HepG2 (cell line): ENCODE measurements at regions not wholly inside any gene's neighbourhood (a gene's known extent, or its start where the extent isn't known, plus 50 kb on each side); places are given as distances from the start of the nearest gene placed in this dataset.

Experiments used
- ATAC-seq: fragments of 200-7000 bp; cut with Tn5 transposase; 3 replicates; pipeline ENCODE4 v1.9.1; 2020; ENCODE audit warnings: mild to moderate bottlenecking, moderate library complexity
- BruUV-seq: library from RNA; stranded (reverse); fragments of 400-500 nt; replicated peaks from 2 replicates; lab custom pipeline; 2021; lab: Mats Ljungman, UMichigan
- CTCF ChIA-PET: fragments of 300-600 bp; formaldehyde crosslinking; extraction: SDS; loops from one replicate; lab custom pipeline; 2021; ENCODE audit warnings: low total read pairs, inconsistent platforms, low intra/inter-chr PET ratio; lab: Yijun Ruan, JAX
- POLR2A ChIA-PET: fragments of 350-600 bp; sonication (Branson Sonifier 250); formaldehyde crosslinking; loops from one replicate; lab custom pipeline; 2020; ENCODE audit warnings: antibody characterized with exemption, inconsistent platforms; lab: Yijun Ruan, JAX
- DNase-seq: peaks from one replicate; pipeline ENCODE4 v3.0.0-alpha.2; 2015; ENCODE audit warnings: low spot score
- FAIRE-seq: peaks from 3 replicates; lab custom pipeline; 2011; peaks lifted over from hg19 to GRCh38; lab: Jason Lieb, UNC
- H2AFZ ChIP-seq: one replicate; pipeline ENCODE4 v1.6.1; 2011; ENCODE audit warnings: low read length, inconsistent platforms
- H3K27ac ChIP-seq: fragments of 300-600 bp; 3 replicates; pipeline ENCODE4 v1.8.0; 2011; ENCODE audit warnings: mixed run types, mild to moderate bottlenecking, mixed read lengths, low read length, inconsistent platforms; ENCODE audit not compliant: insufficient read depth; ENCODE audit errors: extremely low read length
- H3K27me3 ChIP-seq, 2 experiments: fragments of 200-600 bp in 1 of 2; 2 replicates in 1 of 2; 3 replicates in 1 of 2; pipeline versions ENCODE4 v1.6.0 to v1.8.0; 2011; ENCODE audit warnings: low read length in 2 of 2, mild to moderate bottlenecking in 2 of 2, moderate library complexity in 2 of 2, inconsistent platforms in 1 of 2; ENCODE audit not compliant: insufficient read depth in 2 of 2, control insufficient read depth in 1 of 2
- H3K36me3 ChIP-seq, 2 experiments: fragments of 200-600 bp in 1 of 2; replicated peaks in 1 of 2; 2 replicates in 1 of 2; 3 replicates in 1 of 2; pipeline versions ENCODE4 v1.5.1 to v1.8.0; 2011; ENCODE audit warnings: low read length in 2 of 2, inconsistent platforms in 1 of 2; ENCODE audit not compliant: insufficient read depth in 2 of 2, control insufficient read depth in 1 of 2
- H3K4me1 ChIP-seq: 2 replicates; pipeline ENCODE4 v1.5.1; 2012; ENCODE audit warnings: low read length, inconsistent platforms; ENCODE audit not compliant: insufficient read depth
- H3K4me2 ChIP-seq: 2 replicates; pipeline ENCODE4 v1.6.0; 2011; ENCODE audit warnings: low read depth, low read length, inconsistent platforms
- H3K4me3 ChIP-seq, 3 experiments: fragments of 200-600 bp in 1 of 3; sonication (generic), shearing (Covaris generic) in 1 of 3; replicated peaks in 1 of 3; 2 replicates each; pipeline ENCODE4 v1.5.1; 2011 to 2016; ENCODE audit warnings: low read length in 3 of 3, inconsistent platforms in 2 of 3, low read depth in 2 of 3, mild to moderate bottlenecking in 2 of 3, control low read depth in 1 of 3, mixed read lengths in 1 of 3; ENCODE audit not compliant: insufficient read depth in 1 of 3
- H3K79me2 ChIP-seq: one replicate; pipeline ENCODE4 v1.6.1; 2011; ENCODE audit warnings: low read length, inconsistent platforms; ENCODE audit not compliant: insufficient read depth
- H3K9ac ChIP-seq: 2 replicates; pipeline ENCODE4 v1.6.0; 2011; ENCODE audit warnings: mild to moderate bottlenecking, low read depth, low read length, inconsistent platforms; ENCODE audit not compliant: insufficient read depth
- H3K9me3 ChIP-seq: 2 replicates; pipeline ENCODE4 v1.5.1; 2012; ENCODE audit warnings: mild to moderate bottlenecking, low read length
- H4K20me1 ChIP-seq: 2 replicates; pipeline ENCODE4 v1.6.0; 2011; ENCODE audit warnings: inconsistent platforms, mild to moderate bottlenecking, low read length, moderate library complexity; ENCODE audit not compliant: insufficient read depth
- HES4 ChIP-seq: sonication (generic); formaldehyde crosslinking; IDR thresholded peaks from 2 replicates; pipeline ENCODE4 v1.9.0; 2021; ENCODE audit warnings: mild to moderate bottlenecking, missing genetic modification reagents, borderline replicate concordance
- HOXA5 ChIP-seq: sonication (generic); formaldehyde crosslinking; IDR thresholded peaks from 2 replicates; pipeline ENCODE4 v1.4.0; 2020; ENCODE audit warnings: missing genetic modification reagents
- KLF13 ChIP-seq: sonication (generic); formaldehyde crosslinking; IDR thresholded peaks from 2 replicates; pipeline ENCODE4 v1.4.0; 2020; ENCODE audit warnings: mild to moderate bottlenecking, missing genetic modification reagents
- MAFK ChIP-seq, 2 experiments: IDR thresholded peaks in 1 of 2; conservative IDR thresholded peaks in 1 of 2; 2 replicates each; pipeline ENCODE4 v1.6.1; 2011; ENCODE audit warnings: improper control_type of control experiment in 2 of 2, low read length in 2 of 2
- MTF2 ChIP-seq: sonication (generic); formaldehyde crosslinking; IDR thresholded peaks from 2 replicates; pipeline ENCODE4 v1.5.0; 2020; ENCODE audit warnings: missing genetic modification reagents, borderline replicate concordance
- NBN ChIP-seq: fragments of 450-650 bp; conservative IDR thresholded peaks from 2 replicates; pipeline ENCODE4 v1.6.1; 2017
- TEAD3 ChIP-seq: optimal IDR thresholded peaks from 2 replicates; pipeline ENCODE3; 2016; ENCODE audit warnings: borderline replicate concordance
- XRCC5 ChIP-seq: fragments of 200-400 bp; formaldehyde crosslinking; optimal IDR thresholded peaks from 2 replicates; pipeline ENCODE3; 2017; ENCODE audit warnings: mild to moderate bottlenecking, low read length
- YEATS4 ChIP-seq: sonication (generic); formaldehyde crosslinking; IDR thresholded peaks from 2 replicates; pipeline ENCODE4 v1.4.0; 2020; ENCODE audit warnings: missing genetic modification reagents, borderline replicate concordance
- ZBTB1 ChIP-seq: sonication (generic); formaldehyde crosslinking; IDR thresholded peaks from 2 replicates; pipeline ENCODE4 v1.4.0; 2020; ENCODE audit warnings: missing genetic modification reagents, borderline replicate concordance
- ZNF232 ChIP-seq: sonication (generic); formaldehyde crosslinking; IDR thresholded peaks from 2 replicates; pipeline ENCODE4 v1.4.0; 2020; ENCODE audit warnings: missing genetic modification reagents, borderline replicate concordance
- ZNF335 ChIP-seq: sonication (generic); formaldehyde crosslinking; IDR thresholded peaks from 2 replicates; pipeline ENCODE4 v1.4.0; 2020; ENCODE audit warnings: missing genetic modification reagents
- ZNF513 ChIP-seq: sonication (generic); formaldehyde crosslinking; conservative IDR thresholded peaks from 2 replicates; pipeline ENCODE4 v1.5.0; 2020; ENCODE audit warnings: missing genetic modification reagents
- ZNF878 ChIP-seq: sonication (generic); formaldehyde crosslinking; IDR thresholded peaks from 2 replicates; pipeline ENCODE4 v1.8.1; 2023; ENCODE audit warnings: mild to moderate bottlenecking, missing genetic modification reagents, moderate library complexity
- ZSCAN21 ChIP-seq: sonication (generic); formaldehyde crosslinking; IDR thresholded peaks from 2 replicates; pipeline ENCODE4 v1.8.0; 2022; ENCODE audit warnings: mild to moderate bottlenecking, missing genetic modification reagents, moderate library complexity, borderline replicate concordance
- WGBS: methylation state at CpG from one replicate; pipeline ENCODE4 v1.1.6; 2017; ENCODE audit warnings: low lambda C conversion rate; 5-methylcytosine and 5-hydroxymethylcytosine counted together
- in situ Hi-C: cut with HindIII; loops from 2 replicates; pipeline ENCODE4 v1.10.0; 2017; ENCODE audit warnings: low pct_unique_long_range_greater_than_20kb; ENCODE audit not compliant: extremely low pct_ligation_motif_present
- intact Hi-C: fragments of 100-400 bp; cut with micrococcal nuclease; formaldehyde crosslinking; loops from one replicate; pipeline ENCODE4 v1.10.0; 2022; ENCODE audit not compliant: unreplicated experiment

- no peak overlapping the region for H3K27ac ChIP-seq
- BruUV-seq, result no TSS peak
- H4K20me1 ChIP-seq, result no peaks in the 10 kb centered on the region
- 2% methylated on average over 5 of the region's 5 CpGs for WGBS
- H2AFZ ChIP-seq, result no peak overlapping the region
- no peak overlapping the region for H3K4me3 ChIP-seq
- no peak for ATAC-seq
- no peak overlapping the region for H3K9ac ChIP-seq
- DNase-seq, result no peak
- TF ChIP-seq HES4 (no peak), ZBTB1 (no peak), NBN (no peak), XRCC5 (no peak), ZNF335 (CRISPR knock-in tag) (no peak), TEAD3 (no peak), ZNF513 (CRISPR knock-in tag) (no peak), ZNF878 (CRISPR knock-in tag) (no peak), HOXA5 (CRISPR knock-in tag) (no peak), ZSCAN21 (CRISPR knock-in tag) (no peak), ZNF232 (CRISPR knock-in tag) (no peak), MTF2 (CRISPR knock-in tag) (no peak), YEATS4 (CRISPR knock-in tag) (no peak), MAFK (conservative IDR thresholded peaks at IDR 0.05 in 1 of 2, IDR thresholded peaks at IDR 0.05 in 1 of 2; ENCODE audit: low read length in 2 of 2) (no peak), KLF13 (CRISPR knock-in tag) (no peak)
- peaks cover 36% of the 10 kb centered on the region for H3K9me3 ChIP-seq
- no peak overlapping the region for H3K4me2 ChIP-seq
- no peak for FAIRE-seq
- in situ Hi-C loops, result no loop called here
- POLR2A ChIA-PET, result no interaction called here
- H3K79me2 ChIP-seq, result no peaks in the 10 kb centered on the region
- intact Hi-C loops, result no loop called here
- CTCF ChIA-PET, result no interaction called here
- H3K4me1 ChIP-seq, result no peaks in the 10 kb centered on the region
- no peaks in the 10 kb centered on the region for H3K36me3 ChIP-seq
- no peaks in the 10 kb centered on the region for H3K27me3 ChIP-seq
These were observed 372.9 kb downstream of the DOK5 start for GRCh38 chr20:54848262-54848661.
